Activated CD4-positive, alpha-beta T cell treated with anti-CD3 and anti-CD28 coated beads, Interleukin-2, amount 50 U/mL, for 16 hours (primary cell): ENCODE measurements at regions not wholly inside any gene's neighbourhood (a gene's known extent, or its start where the extent isn't known, plus 50 kb on each side); places are given as distances from the start of the nearest gene placed in this dataset.
"Not testable (repeated sequence)": the region's sequence is repeated elsewhere in the genome, so short reads cannot be mapped to it uniquely, and the experiment has no call there.

Experiments
- DNase-seq: peaks from one replicate; pipeline ENCODE4 v3.0.0-alpha.2; 2020

DNA sequence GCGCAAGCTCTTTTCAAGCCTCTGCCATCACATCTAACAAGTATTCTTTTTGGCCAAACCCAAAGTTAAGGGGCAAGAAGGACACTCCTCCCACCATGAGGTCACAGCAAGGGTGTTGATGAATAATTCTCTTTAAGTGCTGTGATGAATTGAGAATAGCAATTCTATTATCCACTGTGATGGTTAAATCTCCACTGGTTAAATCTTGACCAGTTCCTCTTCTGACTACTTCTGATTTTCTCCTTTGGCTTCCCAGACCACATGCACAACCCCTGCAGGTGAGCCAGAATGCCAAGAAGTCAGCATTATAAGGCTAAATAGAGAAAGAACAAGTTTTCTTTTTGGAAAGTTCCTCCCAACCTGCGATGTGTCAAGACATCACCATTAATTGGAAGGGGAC is 90.6 kb upstream of the BCL2L14 start:
- DNase-seq, result no peak

DNA sequence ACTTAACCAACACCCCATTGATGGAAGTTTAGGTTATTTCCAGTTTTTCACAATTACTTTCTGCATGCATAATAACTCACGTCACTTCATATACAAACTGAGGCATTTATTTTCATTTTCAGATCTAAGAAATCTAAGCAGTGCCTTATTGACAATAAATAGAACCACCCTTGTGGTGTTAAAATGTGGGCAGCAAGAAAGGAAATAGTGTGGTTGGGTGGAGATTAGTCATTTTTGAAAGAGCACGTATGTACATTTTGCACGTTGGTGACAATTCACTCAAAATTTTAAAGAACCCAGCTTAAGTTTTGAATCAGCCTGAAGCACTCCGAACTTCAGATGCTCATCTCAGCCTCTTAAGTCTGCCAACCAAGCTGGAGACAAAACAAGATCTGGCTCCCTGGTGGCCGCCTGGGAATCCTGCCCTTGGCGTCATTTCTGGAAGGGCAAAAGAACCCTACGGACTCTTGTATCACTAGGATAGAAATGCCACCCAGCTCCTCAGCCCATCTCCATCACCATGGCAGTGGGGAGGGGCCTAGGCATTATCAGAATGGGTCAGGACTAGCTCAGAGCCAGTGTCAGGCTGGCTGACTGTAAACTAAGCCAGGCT is 89.5 kb upstream of the BCL2L14 start:
- DNase-seq, result peak; percentile 96

DNA sequence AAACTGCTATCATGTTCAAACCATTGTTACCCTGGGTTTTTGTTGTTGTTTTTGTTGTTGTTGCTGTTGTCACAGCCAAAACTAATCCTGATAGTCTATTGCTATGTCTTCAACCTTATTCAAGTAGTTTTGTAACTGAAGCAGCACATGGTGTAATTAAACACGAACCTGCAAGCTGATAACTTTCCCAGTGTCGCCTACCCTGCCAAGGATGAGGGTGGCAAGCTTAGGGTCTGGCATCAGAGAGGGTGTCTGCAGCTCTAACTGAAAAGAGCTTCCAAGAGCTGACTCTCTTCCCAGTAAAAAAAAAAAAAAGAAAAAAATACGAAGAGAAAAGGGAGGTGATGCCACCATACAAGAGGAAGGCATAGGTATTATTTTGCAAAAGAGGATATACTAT is 86.3 kb upstream of the BCL2L14 start:
- DNase-seq, result no peak

DNA sequence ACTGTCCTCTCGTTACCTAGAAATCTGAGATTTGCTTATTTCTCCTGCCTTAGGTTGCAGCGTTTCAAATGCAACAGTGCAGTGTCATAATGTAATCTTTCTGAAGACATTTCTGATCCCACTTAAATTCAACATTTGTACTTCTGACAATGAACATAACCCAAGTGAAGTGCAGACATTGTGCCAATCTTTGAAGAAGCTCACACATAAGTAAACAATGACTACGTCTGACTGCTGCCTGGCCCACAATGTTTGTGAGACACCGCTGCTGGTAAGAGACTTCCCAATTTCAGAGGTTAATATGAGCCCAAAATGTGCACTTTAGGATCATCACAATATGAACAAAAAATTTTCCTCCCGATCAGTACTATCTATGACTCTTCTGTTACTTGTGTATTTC is 84.6 kb upstream of the BCL2L14 start:
- DNase-seq, result no peak

DNA sequence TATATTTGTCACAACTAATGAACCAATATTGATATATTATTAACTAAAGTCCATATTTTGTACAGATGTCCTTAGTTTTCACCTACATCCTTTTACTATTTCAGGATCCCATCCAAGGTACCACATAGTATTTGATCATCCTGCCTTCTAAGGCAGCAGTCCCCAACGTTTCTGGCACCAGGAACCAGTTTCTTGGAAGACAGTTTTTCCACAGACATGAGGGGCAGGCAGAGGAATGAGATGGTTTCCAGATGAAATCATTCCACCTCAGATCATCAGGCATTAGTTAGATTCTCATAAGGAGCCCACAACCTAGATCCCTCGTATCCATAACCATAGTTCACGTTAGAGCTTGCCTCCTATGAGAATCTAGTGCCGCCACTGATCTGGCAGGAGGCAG is 82.8 kb upstream of the BCL2L14 start:
- no peak for DNase-seq

DNA sequence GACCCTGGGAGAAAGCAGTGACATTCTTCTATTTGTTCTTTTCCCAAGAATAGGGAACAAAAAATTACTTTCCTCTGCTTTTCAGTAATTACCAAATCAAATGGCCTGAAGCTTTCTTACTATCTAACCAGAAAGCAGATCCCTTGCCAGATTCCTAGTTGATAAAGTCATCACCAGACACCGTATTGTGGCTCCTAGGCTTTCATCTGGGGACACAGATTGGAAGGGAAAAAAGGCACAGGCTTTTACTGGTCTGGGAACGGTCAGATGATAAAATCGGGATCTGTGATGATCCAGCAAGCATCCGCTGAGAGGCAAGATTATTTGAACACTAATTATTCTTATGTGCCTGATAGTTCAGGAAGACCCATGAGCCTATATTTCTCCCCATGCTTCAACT is 79.1 kb upstream of the BCL2L14 start:
- DNase-seq, result no peak

DNA sequence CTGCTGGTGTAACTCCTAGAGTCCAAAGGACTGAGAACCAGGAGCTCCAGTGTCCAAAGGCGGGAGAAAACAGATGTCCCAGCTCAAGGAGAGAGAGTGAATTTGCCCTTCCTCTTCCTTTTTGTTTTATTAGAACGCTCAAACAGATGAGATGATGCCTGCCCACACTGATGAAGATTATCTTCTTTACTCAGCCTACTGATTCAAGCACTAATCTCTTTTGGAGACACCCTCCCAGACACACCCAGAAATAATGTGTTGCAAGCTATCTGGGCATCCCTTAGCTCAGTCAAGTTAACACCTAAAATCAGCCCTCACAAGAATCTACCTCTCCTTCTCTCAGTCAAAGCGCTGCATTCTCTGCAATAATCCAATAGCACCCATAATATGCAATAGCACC is 78.2 kb upstream of the BCL2L14 start:
- DNase-seq, result no peak

DNA sequence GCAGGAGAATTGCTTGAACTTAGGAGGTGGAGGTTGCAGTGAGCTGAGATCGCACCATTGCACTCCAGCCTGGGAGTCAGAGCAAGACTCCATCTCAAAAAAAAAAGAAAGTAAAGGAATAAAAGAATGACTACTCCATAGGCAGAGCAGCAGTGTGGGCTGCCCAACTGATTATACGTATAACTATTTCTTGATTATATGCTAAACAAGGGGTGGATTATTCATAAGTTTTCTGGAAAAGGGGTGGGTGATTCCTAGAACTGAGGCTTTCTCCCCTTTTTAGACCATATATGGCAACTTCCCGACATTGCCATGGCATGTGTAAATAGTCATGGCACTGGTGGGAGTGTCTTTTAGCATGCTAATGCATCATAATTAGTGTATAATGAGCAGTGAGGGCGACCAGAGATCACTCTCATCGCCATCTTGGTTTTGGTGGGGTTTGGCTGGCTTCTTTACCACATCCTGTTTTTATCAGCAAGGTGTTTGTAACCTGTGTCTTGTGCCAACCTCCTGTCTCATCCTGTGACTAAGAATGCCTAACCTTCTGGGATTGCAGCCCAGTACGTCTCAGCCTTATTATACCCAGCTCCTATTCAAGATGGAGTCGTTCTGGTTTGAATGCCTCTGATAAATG is 72.3 kb upstream of the BCL2L14 start:
- peak; percentile 50 for DNase-seq

- DNase-seq, result no peak
Measured at GRCh38 chr12:11998944-11999315, 71.8 kb upstream of the BCL2L14 start.

GRCh38 chr12:12003609-12004008 is 67.1 kb upstream of the BCL2L14 start:
- DNase-seq, result no peak

DNA sequence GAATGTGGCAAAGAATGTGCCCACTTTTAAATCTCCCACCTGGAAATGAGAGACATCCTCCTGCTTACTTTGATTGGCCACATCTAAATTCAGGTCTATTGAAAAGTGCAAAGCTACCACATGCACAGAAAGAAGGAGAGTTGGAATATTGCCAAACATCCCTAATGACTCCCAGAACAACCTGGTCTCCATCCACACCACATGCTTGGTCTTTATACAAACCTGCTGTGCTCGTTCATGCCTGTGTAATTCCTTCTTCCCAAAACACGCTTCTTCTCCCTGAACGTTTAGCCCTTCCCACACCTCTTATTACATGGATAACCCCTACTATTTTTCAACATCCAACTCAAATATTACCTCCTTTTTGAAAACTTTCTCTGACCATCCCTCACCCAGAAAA is 66.2 kb upstream of the BCL2L14 start:
- no peak for DNase-seq

GRCh38 chr12:12007001-12007712 is 63.6 kb upstream of the BCL2L14 start:
- peak; percentile 92 for DNase-seq

DNA sequence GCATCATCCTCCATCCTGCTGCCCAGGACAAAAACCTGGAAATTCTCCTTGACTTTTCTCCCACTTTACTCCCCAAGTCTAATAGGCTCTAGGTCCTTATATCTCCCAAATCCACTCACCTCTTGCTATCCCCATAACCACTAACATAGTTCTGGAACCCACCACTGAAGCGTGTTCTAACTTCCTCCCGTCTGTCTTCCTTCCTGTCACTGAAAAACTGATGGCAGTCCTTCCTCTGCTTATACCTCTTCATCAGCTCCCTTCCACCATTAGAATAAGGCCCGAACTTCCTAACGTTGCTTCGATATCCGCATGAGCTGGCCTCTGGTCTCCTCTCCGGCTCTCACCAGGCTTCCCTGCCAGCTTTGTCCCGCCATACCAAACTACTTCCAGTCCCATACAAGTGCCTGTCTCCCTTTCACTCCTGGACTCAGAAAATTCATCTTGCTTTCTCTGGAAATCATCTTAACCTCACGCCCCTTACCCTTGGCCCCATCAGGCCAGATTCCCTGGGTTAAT is 63.0 kb upstream of the BCL2L14 start:
- no peak for DNase-seq

- peak; percentile 74 for DNase-seq
Measured at GRCh38 chr12:12008232-12008850, 62.4 kb upstream of the BCL2L14 start.

- peak; percentile 94 for DNase-seq
Measured at GRCh38 chr12:12008931-12009611, 61.7 kb upstream of the BCL2L14 start.

- not testable (repeated sequence) for DNase-seq
Measured at GRCh38 chr12:12009749-12010276, 60.9 kb upstream of the BCL2L14 start.

DNA sequence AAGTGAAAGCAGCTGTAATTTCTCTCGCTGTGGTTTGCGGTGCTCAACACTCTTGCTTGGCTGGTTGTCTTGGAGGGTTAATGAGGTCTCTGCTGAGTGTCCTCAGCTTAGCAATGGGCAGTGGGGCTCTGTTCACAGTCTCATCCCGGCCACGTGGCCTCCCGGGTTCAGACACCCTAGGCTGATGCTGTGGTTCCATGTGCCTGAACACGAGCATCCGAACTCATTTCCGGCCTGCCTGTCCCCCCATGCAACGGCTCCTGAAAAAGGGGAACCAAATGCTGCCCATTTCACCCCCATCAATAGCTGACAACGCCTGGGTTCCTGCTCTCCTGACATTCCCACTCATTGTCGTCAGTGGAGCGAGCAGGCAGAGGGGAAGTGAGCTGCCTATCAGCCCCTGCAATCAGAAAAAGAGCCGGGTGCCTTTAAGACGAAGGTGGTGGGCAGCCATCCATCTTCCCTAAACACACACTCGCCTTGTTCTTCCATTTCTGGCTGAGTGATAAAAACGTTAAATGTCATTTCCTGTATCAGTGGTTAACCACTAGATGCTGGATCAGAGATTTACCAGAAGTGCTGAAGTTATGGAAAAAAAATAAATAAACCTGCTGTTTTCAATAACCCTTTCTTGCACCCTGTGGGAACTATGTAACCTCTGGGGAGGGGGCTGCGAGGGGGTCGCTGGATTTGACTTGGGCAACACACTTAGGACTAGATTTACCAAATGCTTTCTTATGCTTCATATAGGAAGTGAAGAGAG is 60.3 kb upstream of the BCL2L14 start:
- DNase-seq, result peak; percentile 89

- no peak for DNase-seq
Measured at GRCh38 chr12:12011880-12012260, 58.9 kb upstream of the BCL2L14 start.

GRCh38 chr12:12015073-12015685 is 55.6 kb upstream of the BCL2L14 start:
- no peak for DNase-seq

DNA sequence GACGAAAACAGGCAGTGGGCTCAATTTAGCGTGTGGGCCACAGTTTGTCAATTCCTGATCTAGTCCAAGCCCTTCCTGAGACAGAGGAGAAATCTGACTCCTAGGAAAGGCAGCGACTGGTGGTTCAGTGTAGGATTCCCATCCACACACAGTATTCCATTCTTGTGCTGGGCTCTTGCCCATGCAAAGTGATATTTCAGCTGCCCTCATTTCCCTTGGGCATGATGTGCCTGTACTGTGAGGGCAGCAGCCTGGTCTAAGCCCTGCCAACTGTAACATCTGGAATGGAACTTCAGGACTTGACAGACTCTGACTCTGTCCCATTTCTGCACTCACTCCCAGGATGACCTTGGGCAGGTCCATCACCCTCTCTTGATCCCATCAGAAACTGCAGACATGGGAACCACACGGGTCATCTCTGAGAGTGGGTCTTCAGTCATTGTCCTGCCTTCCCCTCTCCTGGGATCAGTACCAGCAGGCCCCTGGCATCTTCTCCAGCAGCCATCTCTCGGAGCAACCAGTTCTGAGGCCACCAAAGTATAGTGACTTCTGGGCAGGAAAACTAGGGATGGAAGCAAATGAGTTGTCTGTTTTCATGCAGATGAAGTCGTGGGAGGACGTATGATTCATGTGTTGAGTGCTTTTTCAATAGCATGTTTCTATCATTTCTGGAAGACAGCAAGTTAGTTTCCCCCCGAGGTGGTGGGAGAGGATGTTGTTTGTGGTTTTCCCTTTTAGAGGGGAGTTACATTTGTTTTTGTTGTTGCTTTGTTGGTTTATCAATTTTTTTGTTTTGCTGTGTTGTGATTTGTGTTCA is 54.2 kb upstream of the BCL2L14 start:
- DNase-seq, result peak; percentile 72

- DNase-seq, result no peak
Measured at GRCh38 chr12:12017135-12017581, 53.6 kb upstream of the BCL2L14 start.
